Right cardiac atrium (tissue), 5 donors: ENCODE measurements at regions not wholly inside any gene's neighbourhood (a gene's known extent, or its start where the extent isn't known, plus 50 kb on each side); places are given as distances from the start of the nearest gene placed in this dataset.
A peak's percentile ranks its signal among the peaks of the same experiment; 100 is the strongest.

ENCODE experiments used
- ATAC-seq, 2 donors: fragments of 200-7000 bp; cut with Tn5 transposase; one replicate each; pipeline versions ENCODE4 v1.8.0 to v1.9.1; 2020; ENCODE audit warnings: moderate library complexity in 2 of 2, mild to moderate bottlenecking in 1 of 2
- DNase-seq, 3 donors: peaks; one replicate each; pipeline ENCODE4 v3.0.0-alpha.2; 2020
- H3K27ac ChIP-seq: one replicate; pipeline ENCODE4 v1.5.1; 2013; ENCODE audit warnings: mild to moderate bottlenecking, low read length, control low read depth, moderate library complexity
- H3K27me3 ChIP-seq: one replicate; pipeline ENCODE4 v1.6.1; 2013; ENCODE audit not compliant: control insufficient read depth, insufficient read depth
- H3K4me1 ChIP-seq: one replicate; pipeline ENCODE4 v1.6.1; 2013; ENCODE audit warnings: low read length; ENCODE audit not compliant: control insufficient read depth, insufficient read depth
- H3K4me3 ChIP-seq: one replicate; pipeline ENCODE4 v1.5.1; 2013; ENCODE audit warnings: low read length, control low read depth
- H3K9me3 ChIP-seq: one replicate; pipeline ENCODE4 v1.6.1; 2013; ENCODE audit warnings: low read length; ENCODE audit not compliant: control insufficient read depth
- WGBS: extraction: QIAGEN DNeasy Blood & Tissue Kit; methylation state at CpG from one replicate; pipeline ENCODE4 v1.1.7; 2013; 5-methylcytosine and 5-hydroxymethylcytosine counted together
- intact Hi-C, 4 donors: fragments of 100-400 bp; cut with DNase I; formaldehyde crosslinking; loops; one replicate each; pipeline versions ENCODE4 v1.11.0 to v1.14.0; 2022 to 2023
- donor health status: healthy with polysubstance abuse.
- donor health status: DM: no; HTN: yes; CAD: no.
- donor health status: DM: no; HTN: no; CAD: no.
- donor health status: DM: no; HTN: yes; CAD: no; lungs with severe emphysema.
- donor health status: DM: yes; HTN: yes; CAD: no.

- DNase-seq = peak in 1 of 3 donors; percentile 14
- intact Hi-C loops = no loop called here
- whole genome bisulfite sequencing = 82% methylated on average over 4 of the region's 4 CpGs
- Histone ChIP-seq H3K27ac (no peak overlapping the region), H3K27me3 (no peaks in the 10 kb centered on the region), H3K4me1 (no peaks in the 10 kb centered on the region), H3K9me3 (no peaks in the 10 kb centered on the region), H3K4me3 (no peak overlapping the region)
- no peak for ATAC-seq
These were observed 344.1 kb upstream of the REG3G start for GRCh38 chr2:78681386-78681785.

- 78% methylated on average over 3 of the region's 3 CpGs for WGBS
- intact Hi-C loops = no loop called here
- DNase-seq (no peak), ATAC-seq (no peak)
- H3K9me3 ChIP-seq = no peaks in the 10 kb centered on the region
- no peaks in the 10 kb centered on the region for H3K27me3 ChIP-seq
- H3K4me1 ChIP-seq = no peaks in the 10 kb centered on the region
- H3K27ac ChIP-seq = no peak overlapping the region
- no peak overlapping the region for H3K4me3 ChIP-seq
These were observed 342.7 kb upstream of the REG3G start for GRCh38 chr2:78682781-78683180.

- Histone ChIP-seq H3K27me3 (no peaks in the 10 kb centered on the region), H3K27ac (no peak overlapping the region), H3K4me3 (no peak overlapping the region), H3K9me3 (no peaks in the 10 kb centered on the region), H3K4me1 (no peaks in the 10 kb centered on the region)
- DNase-seq = no peak
- WGBS = 49% methylated on average over 3 of the region's 3 CpGs
- no peak for ATAC-seq
- intact Hi-C loops = no loop called here
These were observed 338.8 kb upstream of the REG3G start for GRCh38 chr2:78686625-78687153.

GRCh38 chr2:78699696-78700095 is 325.8 kb upstream of the REG3G start:
- H3K9me3 ChIP-seq = no peaks in the 10 kb centered on the region
- H3K27me3 ChIP-seq = no peaks in the 10 kb centered on the region
- intact Hi-C loops = no loop called here
- H3K4me3 ChIP-seq = no peak overlapping the region
- 72% methylated on average over 3 of the region's 3 CpGs for WGBS
- ATAC-seq = no peak
- no peaks in the 10 kb centered on the region for H3K4me1 ChIP-seq
- DNase-seq = no peak
- H3K27ac ChIP-seq = no peak overlapping the region

GRCh38 chr2:78701546-78701945 is 324.0 kb upstream of the REG3G start:
- ATAC-seq (no peak), DNase-seq (no peak)
- 94% methylated on average over 21 of the region's 21 CpGs for WGBS
- Histone ChIP-seq H3K4me3 (no peak overlapping the region), H3K27me3 (no peaks in the 10 kb centered on the region), H3K4me1 (no peaks in the 10 kb centered on the region), H3K9me3 (no peaks in the 10 kb centered on the region), H3K27ac (no peak overlapping the region)
- intact Hi-C loops = no loop called here

- no peaks in the 10 kb centered on the region for H3K27me3 ChIP-seq
- H3K27ac ChIP-seq = no peak overlapping the region
- DNase-seq (no peak), ATAC-seq (no peak)
- intact Hi-C loops = no loop called here
- H3K9me3 ChIP-seq = no peaks in the 10 kb centered on the region
- no peaks in the 10 kb centered on the region for H3K4me1 ChIP-seq
- H3K4me3 ChIP-seq = no peak overlapping the region
These were observed 317.6 kb upstream of the REG3G start for GRCh38 chr2:78707776-78708386.

- no peaks in the 10 kb centered on the region for H3K4me1 ChIP-seq
- no peak for ATAC-seq
- no peak for DNase-seq
- 87% methylated on average over 1 of the region's 1 CpG for WGBS
- H3K27ac ChIP-seq = no peak overlapping the region
- no peak overlapping the region for H3K4me3 ChIP-seq
- H3K27me3 ChIP-seq = no peaks in the 10 kb centered on the region
- no peaks in the 10 kb centered on the region for H3K9me3 ChIP-seq
- intact Hi-C loops = no loop called here
These were observed 314.7 kb upstream of the REG3G start for GRCh38 chr2:78710632-78711375.

GRCh38 chr2:78715293-78715692 is 310.2 kb upstream of the REG3G start:
- no peak overlapping the region for H3K27ac ChIP-seq
- ATAC-seq (no peak), DNase-seq (no peak)
- no peak overlapping the region for H3K4me3 ChIP-seq
- no peaks in the 10 kb centered on the region for H3K9me3 ChIP-seq
- no peaks in the 10 kb centered on the region for H3K27me3 ChIP-seq
- intact Hi-C loops = no loop called here
- no peaks in the 10 kb centered on the region for H3K4me1 ChIP-seq
- 65% methylated on average over 3 of the region's 3 CpGs for WGBS

GRCh38 chr2:78718024-78718423 is 307.5 kb upstream of the REG3G start:
- no peak overlapping the region for H3K27ac ChIP-seq
- H3K27me3 ChIP-seq = no peaks in the 10 kb centered on the region
- intact Hi-C loops = no loop called here
- H3K9me3 ChIP-seq = no peaks in the 10 kb centered on the region
- 39% methylated on average over 1 of the region's 1 CpG for WGBS
- DNase-seq (no peak), ATAC-seq (no peak)
- no peak overlapping the region for H3K4me3 ChIP-seq
- H3K4me1 ChIP-seq = no peaks in the 10 kb centered on the region

GRCh38 chr2:78718473-78718872 is 307.0 kb upstream of the REG3G start:
- intact Hi-C loops = no loop called here
- Histone ChIP-seq H3K4me3 (no peak overlapping the region), H3K9me3 (no peaks in the 10 kb centered on the region), H3K4me1 (no peaks in the 10 kb centered on the region), H3K27ac (no peak overlapping the region), H3K27me3 (no peaks in the 10 kb centered on the region)
- WGBS = 45% methylated on average over 1 of the region's 1 CpG
- DNase-seq (no peak), ATAC-seq (no peak)

- Histone ChIP-seq H3K9me3 (no peaks in the 10 kb centered on the region), H3K27ac (no peak overlapping the region), H3K27me3 (no peaks in the 10 kb centered on the region), H3K4me1 (no peaks in the 10 kb centered on the region), H3K4me3 (no peak overlapping the region)
- 79% methylated on average over 7 of the region's 7 CpGs for WGBS
- ATAC-seq (no peak), DNase-seq (no peak)
- intact Hi-C loops = no loop called here
These were observed 304.0 kb upstream of the REG3G start for GRCh38 chr2:78721355-78722033.
